HUES48 (cell line): ENCODE measurements at regions not wholly inside any gene's neighbourhood (a gene's known extent, or its start where the extent isn't known, plus 50 kb on each side); places are given as distances from the start of the nearest gene placed in this dataset.

Experiments used
- H3K27ac ChIP-seq: one replicate; pipeline ENCODE4 v1.7.0; 2013; ENCODE audit warnings: low read depth, low read length, inconsistent platforms
- H3K27me3 ChIP-seq: 2 replicates; pipeline ENCODE4 v1.6.1; 2013; ENCODE audit warnings: mild to moderate bottlenecking, low read length; ENCODE audit not compliant: control insufficient read depth, insufficient read depth
- H3K36me3 ChIP-seq: 2 replicates; pipeline ENCODE4 v1.6.1; 2013; ENCODE audit warnings: low read length; ENCODE audit not compliant: control insufficient read depth, insufficient read depth
- H3K4me1 ChIP-seq: 2 replicates; pipeline ENCODE4 v1.6.1; 2013; ENCODE audit warnings: mild to moderate bottlenecking, low read length; ENCODE audit not compliant: control insufficient read depth, insufficient read depth
- H3K4me3 ChIP-seq: 2 replicates; pipeline ENCODE4 v1.5.1; 2013; ENCODE audit warnings: mild to moderate bottlenecking, low read depth, low read length
- H3K9ac ChIP-seq: 2 replicates; pipeline ENCODE4 v1.6.1; 2013; ENCODE audit warnings: mild to moderate bottlenecking, low read depth, low read length, moderate library complexity
- H3K9me3 ChIP-seq: 2 replicates; pipeline ENCODE4 v1.6.1; 2013; ENCODE audit warnings: low read length; ENCODE audit not compliant: control insufficient read depth, insufficient read depth

GRCh38 chr2:176455816-176456291 is 186.6 kb downstream of the MTX2 start:
- no peaks in the 10 kb centered on the region for H3K9me3 ChIP-seq
- no peaks in the 10 kb centered on the region for H3K36me3 ChIP-seq
- no peak overlapping the region for H3K9ac ChIP-seq
- no peak overlapping the region for H3K27ac ChIP-seq
- no peaks in the 10 kb centered on the region for H3K27me3 ChIP-seq
- H3K4me3 ChIP-seq, result no peak overlapping the region
- peaks cover 12% of the 10 kb centered on the region for H3K4me1 ChIP-seq

DNA sequence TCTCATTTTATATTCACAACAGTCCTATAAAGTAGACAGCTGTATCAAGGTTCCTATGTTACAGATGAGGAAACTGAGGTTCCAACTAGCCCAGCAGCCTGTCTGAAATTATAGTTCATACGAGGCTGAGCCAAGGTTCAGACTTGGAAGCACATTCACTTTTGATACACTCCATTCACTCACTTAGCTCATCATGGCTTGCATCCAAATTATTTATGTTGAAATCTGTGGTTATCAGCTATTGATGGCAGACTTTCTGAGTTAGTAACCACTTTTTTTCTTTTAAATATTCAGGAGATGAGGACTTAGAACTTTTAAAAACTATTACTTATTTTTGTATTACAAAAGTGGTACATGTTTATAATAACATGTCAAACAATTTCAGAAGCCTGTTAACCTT is 188.2 kb downstream of the MTX2 start:
- no peak overlapping the region for H3K4me3 ChIP-seq
- no peak overlapping the region for H3K27ac ChIP-seq
- H3K9ac ChIP-seq, result no peak overlapping the region
- no peaks in the 10 kb centered on the region for H3K9me3 ChIP-seq
- H3K4me1 ChIP-seq, result peaks cover 24% of the 10 kb centered on the region
- no peaks in the 10 kb centered on the region for H3K27me3 ChIP-seq
- no peaks in the 10 kb centered on the region for H3K36me3 ChIP-seq

- Histone ChIP-seq H3K4me3 (no peak overlapping the region), H3K36me3 (no peaks in the 10 kb centered on the region), H3K4me1 (peaks cover 18% of the 10 kb centered on the region), H3K9me3 (no peaks in the 10 kb centered on the region), H3K27me3 (no peaks in the 10 kb centered on the region), H3K9ac (no peak overlapping the region), H3K27ac (no peak overlapping the region)
These were observed 192.0 kb downstream of the MTX2 start for GRCh38 chr2:176461098-176461808.

DNA sequence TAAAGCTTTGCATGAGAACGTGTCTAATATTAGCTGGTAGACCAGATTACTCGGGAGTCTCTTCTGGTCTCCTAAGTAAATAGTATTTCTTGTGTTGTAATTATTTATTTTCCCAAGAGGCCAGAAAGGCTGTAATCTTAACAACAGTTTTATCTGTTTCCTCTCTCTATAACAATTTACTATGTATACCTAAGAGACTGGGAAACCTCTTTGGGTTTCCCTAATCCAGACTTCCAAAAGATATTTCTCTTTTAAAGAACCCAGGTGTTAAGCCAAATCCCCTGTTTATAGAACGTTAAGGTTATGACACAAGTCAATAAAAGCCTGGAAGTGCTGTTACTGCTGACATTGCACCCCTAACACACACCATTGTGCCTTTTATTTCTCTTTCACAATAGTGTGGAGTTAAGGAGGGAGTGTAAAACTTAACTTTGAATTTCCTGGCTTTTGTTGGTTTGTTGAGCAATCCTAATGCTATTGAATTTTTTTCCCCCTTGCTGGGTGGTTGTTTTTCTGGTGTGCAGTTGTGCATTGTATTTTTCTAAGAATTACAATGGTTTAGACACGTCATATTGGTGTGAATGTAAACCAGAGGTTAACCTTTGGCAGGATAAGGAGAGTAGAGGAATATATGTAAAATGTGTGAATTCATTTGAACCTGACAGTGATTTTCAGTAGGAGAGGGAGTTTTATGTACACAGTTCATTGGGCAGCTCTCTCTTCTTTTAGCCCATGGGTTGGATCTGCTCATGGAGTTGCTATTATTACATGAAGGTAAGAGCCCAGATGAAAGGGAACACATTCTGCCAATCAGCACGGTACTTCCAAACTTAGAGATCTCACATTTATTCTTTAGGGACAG is 192.8 kb downstream of the MTX2 start:
- no peak overlapping the region for H3K4me3 ChIP-seq
- H3K27me3 ChIP-seq, result no peaks in the 10 kb centered on the region
- peaks cover 20% of the 10 kb centered on the region for H3K4me1 ChIP-seq
- H3K27ac ChIP-seq, result no peak overlapping the region
- H3K36me3 ChIP-seq, result no peaks in the 10 kb centered on the region
- H3K9me3 ChIP-seq, result no peaks in the 10 kb centered on the region
- no peak overlapping the region for H3K9ac ChIP-seq

DNA sequence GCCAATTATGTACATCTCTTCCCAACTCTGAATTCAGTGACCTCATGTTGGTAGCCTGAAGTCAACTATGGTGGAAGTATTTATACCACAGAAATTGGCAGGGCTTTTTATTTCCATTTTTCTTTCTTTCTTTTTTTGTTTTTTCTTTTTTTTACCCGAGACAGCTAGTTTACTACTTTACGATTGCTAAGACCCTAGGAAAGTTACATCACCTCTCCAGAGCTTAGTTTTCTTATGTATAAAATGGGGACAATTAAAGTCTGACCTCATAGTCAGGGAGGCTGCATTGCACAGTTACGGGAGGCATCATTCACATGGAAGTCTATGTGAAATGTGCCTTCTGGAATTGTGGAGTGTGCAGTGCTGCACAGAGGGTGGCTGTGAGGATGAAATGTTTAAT is 194.3 kb downstream of the MTX2 start:
- H3K27me3 ChIP-seq, result no peaks in the 10 kb centered on the region
- no peak overlapping the region for H3K4me3 ChIP-seq
- H3K4me1 ChIP-seq, result peaks cover 25% of the 10 kb centered on the region
- H3K36me3 ChIP-seq, result no peaks in the 10 kb centered on the region
- no peak overlapping the region for H3K9ac ChIP-seq
- H3K27ac ChIP-seq, result no peak overlapping the region
- no peaks in the 10 kb centered on the region for H3K9me3 ChIP-seq

DNA sequence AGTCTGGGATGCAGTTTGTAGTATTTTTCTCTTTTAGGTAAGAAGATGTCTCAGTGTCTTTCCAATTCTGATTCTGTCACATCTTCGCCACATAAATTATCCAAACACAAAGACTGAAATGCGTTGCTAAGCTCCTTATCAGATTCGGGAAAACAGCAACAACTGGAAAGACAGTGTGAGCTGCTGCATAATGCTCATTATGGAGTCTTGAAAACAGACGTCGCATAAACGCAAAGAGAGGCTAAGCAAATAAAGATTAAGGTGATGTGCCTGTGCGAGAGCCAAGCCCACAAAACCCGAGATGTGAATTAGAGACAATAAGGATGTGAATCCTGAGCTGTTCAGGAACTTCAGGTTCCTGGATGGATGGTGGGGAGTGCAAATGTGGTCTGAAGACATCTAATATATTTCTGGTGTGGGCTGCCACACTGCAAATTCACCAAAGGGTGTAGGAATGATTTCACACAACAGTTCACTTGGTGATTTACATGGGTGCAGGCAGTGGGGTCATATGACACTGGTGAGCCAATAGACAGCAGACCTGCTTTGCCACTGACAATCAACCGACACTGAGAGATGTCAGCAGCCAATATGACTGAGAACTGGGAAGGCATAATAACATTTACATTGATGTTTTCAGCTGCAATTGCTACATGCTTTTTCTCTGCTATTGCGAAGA is 195.8 kb downstream of the MTX2 start:
- no peak overlapping the region for H3K9ac ChIP-seq
- H3K4me1 ChIP-seq, result peaks cover 29% of the 10 kb centered on the region
- no peak overlapping the region for H3K27ac ChIP-seq
- H3K36me3 ChIP-seq, result no peaks in the 10 kb centered on the region
- H3K27me3 ChIP-seq, result no peaks in the 10 kb centered on the region
- no peaks in the 10 kb centered on the region for H3K9me3 ChIP-seq
- no peak overlapping the region for H3K4me3 ChIP-seq

DNA sequence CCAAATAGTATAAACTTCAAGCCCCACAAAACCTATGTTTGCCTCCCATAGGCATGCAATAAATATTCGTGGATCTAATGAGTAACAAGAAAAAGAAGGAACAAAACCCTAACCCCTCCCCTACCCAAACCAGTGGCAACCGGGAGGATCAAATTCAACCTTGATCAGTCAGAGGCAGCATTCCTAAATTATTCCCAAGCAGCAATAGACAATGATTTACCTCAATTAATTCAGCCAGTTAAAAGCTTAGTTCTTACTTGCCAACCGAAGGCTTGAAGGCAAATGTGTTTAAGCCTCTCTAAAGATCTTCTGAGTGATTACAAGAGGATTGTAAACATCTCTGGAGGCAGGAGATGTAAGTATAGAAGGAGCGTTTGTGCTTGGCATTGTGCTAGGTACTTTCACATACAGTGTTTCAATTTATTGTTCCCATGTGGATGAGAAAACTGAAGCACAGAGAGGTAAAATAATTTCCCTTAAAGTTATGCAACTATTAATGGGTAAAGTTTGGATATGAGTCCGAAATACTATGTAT is 197.7 kb downstream of the MTX2 start:
- H3K4me1 ChIP-seq, result peaks cover 19% of the 10 kb centered on the region
- no peaks in the 10 kb centered on the region for H3K36me3 ChIP-seq
- H3K27me3 ChIP-seq, result no peaks in the 10 kb centered on the region
- no peak overlapping the region for H3K9ac ChIP-seq
- no peaks in the 10 kb centered on the region for H3K9me3 ChIP-seq
- H3K4me3 ChIP-seq, result no peak overlapping the region
- H3K27ac ChIP-seq, result no peak overlapping the region

DNA sequence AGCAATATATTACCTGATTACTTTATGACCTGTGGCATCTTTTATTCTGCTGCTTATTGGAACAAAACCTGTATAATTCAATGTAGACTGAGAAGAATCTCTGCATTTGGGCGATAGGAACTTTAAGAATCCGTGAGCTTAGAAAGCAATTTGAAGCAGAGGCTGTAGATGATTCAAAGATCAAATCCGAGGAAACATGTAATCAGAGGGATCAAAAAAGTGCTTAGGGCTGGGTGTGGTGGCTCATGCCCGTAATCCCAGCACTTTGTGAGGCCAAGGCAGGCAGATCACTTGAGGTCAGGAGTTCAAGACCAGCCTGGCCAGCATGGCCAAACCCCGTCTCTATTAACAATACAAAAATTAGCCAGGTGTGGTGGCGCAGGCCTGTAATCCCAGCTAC is 198.4 kb downstream of the MTX2 start:
- no peaks in the 10 kb centered on the region for H3K9me3 ChIP-seq
- no peak overlapping the region for H3K9ac ChIP-seq
- H3K4me3 ChIP-seq, result no peak overlapping the region
- H3K27me3 ChIP-seq, result no peaks in the 10 kb centered on the region
- H3K27ac ChIP-seq, result no peak overlapping the region
- no peaks in the 10 kb centered on the region for H3K36me3 ChIP-seq
- peaks cover 13% of the 10 kb centered on the region for H3K4me1 ChIP-seq

DNA sequence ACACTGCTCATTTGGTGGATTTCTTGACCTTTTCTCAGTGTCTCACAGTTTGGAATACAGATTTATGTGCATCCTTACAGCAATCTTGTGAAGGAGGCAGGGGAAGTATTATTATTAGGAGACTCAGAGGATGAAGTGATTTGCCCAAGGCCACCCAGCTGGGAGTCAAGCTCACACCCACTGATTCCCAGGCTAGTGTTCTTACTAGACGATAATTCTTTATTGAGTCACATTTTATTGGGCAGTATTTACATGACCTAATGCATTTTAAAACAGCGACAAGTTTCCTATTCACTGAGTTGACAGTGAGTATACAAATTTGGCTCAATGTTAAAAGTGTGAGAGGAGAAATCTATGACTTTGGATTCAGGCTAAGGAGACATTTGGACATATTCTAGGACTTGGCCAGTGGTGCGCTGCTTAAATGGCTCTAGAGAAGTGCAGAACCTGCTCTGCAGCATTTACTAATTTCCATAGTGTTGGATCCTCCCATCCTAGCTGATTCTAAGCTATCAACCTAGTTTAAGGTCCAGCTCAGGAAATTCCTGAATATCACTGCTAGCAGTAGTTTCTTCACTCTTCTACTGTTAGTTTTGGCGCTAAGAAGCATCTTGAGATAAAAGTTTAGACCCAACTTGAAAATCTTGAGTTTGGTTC is 199.3 kb downstream of the MTX2 start:
- no peak overlapping the region for H3K9ac ChIP-seq
- peaks cover 11% of the 10 kb centered on the region for H3K4me1 ChIP-seq
- H3K4me3 ChIP-seq, result no peak overlapping the region
- H3K36me3 ChIP-seq, result no peaks in the 10 kb centered on the region
- no peaks in the 10 kb centered on the region for H3K9me3 ChIP-seq
- H3K27me3 ChIP-seq, result no peaks in the 10 kb centered on the region
- H3K27ac ChIP-seq, result no peak overlapping the region

DNA sequence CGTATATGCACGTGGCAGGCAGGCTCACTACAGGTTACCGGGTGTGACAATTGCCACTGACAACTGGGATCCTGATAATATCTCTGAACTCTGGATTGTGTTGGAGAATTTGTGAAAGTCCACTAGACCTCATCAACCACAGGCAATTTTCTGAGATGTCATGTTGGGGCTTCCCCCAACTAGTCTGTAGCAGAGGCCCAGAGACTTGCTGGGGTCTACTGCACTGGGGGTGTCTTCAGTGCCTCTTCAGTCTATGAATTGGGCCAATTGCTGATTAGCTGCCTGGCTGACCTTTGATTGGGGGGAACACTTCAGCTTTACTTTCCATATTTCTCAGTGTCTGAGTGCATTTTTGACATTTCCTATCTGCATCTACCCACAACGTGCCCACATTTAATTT is 201.5 kb downstream of the MTX2 start:
- no peaks in the 10 kb centered on the region for H3K27me3 ChIP-seq
- H3K27ac ChIP-seq, result no peak overlapping the region
- peaks cover 11% of the 10 kb centered on the region for H3K4me1 ChIP-seq
- H3K4me3 ChIP-seq, result no peak overlapping the region
- no peak overlapping the region for H3K9ac ChIP-seq
- no peaks in the 10 kb centered on the region for H3K36me3 ChIP-seq
- H3K9me3 ChIP-seq, result no peaks in the 10 kb centered on the region
